Left ventricle myocardium superior (tissue), 1 donor: ENCODE measurements at regions not wholly inside any gene's neighbourhood (a gene's known extent, or its start where the extent isn't known, plus 50 kb on each side); places are given as distances from the start of the nearest gene placed in this dataset.

Source experiments
- ATAC-seq: fragments of 200-7000 bp; cut with Tn5 transposase; one replicate; pipeline ENCODE4 v1.9.1; 2020; ENCODE audit warnings: mild to moderate bottlenecking, moderate library complexity
- DNase-seq: peaks from one replicate; pipeline ENCODE4 v3.0.0-alpha.2; 2020
- intact Hi-C: fragments of 100-400 bp; cut with micrococcal nuclease; formaldehyde crosslinking; loops from one replicate; pipeline ENCODE4 v1.11.0; 2022
- donor health status: DM: no; HTN: yes; CAD: no; lungs with severe emphysema.

- DNase-seq (no peak), ATAC-seq (no peak)
- intact Hi-C loops, result no loop called here
These were observed 188.9 kb upstream of the SERP2 start for GRCh38 chr13:44184740-44185139.

- intact Hi-C loops, result no loop called here
- ATAC-seq (no peak), DNase-seq (no peak)
These were observed 185.4 kb upstream of the SERP2 start for GRCh38 chr13:44188257-44188656.

- intact Hi-C loops, result no loop called here
- DNase-seq (no peak), ATAC-seq (no peak)
These were observed 184.5 kb upstream of the SERP2 start for GRCh38 chr13:44189085-44189484.

- intact Hi-C loops, result no loop called here
- ATAC-seq (peak; percentile 50), DNase-seq (no peak)
These were observed 182.5 kb upstream of the SERP2 start for GRCh38 chr13:44191103-44191502.

GRCh38 chr13:44191504-44192171, 182.0 kb upstream of the SERP2 start:
- intact Hi-C loops, result no loop called here
- DNase-seq (no peak), ATAC-seq (peak; percentile 96)

- DNase-seq (no peak), ATAC-seq (no peak)
- intact Hi-C loops, result no loop called here
These were observed 179.9 kb upstream of the SERP2 start for GRCh38 chr13:44193731-44194130.

GRCh38 chr13:44195245-44195644, 178.4 kb upstream of the SERP2 start:
- intact Hi-C loops, result no loop called here
- ATAC-seq (no peak), DNase-seq (no peak)

GRCh38 chr13:44196196-44196751, 177.3 kb upstream of the SERP2 start:
- ATAC-seq, result no peak
- DNase-seq, result no peak
- intact Hi-C loops, result no loop called here

- ATAC-seq (peak; percentile 59), DNase-seq (no peak)
- intact Hi-C loops, result no loop called here
These were observed 175.5 kb upstream of the SERP2 start for GRCh38 chr13:44197791-44198770.

- intact Hi-C loops, result no loop called here
- DNase-seq (no peak), ATAC-seq (peak; percentile 4)
These were observed 174.8 kb upstream of the SERP2 start for GRCh38 chr13:44198826-44199225.

GRCh38 chr13:44199627-44200207, 173.9 kb upstream of the SERP2 start:
- ATAC-seq (peak; percentile 90), DNase-seq (peak; percentile 52)
- intact Hi-C loops, result no loop called here

- intact Hi-C loops, result no loop called here
- DNase-seq (no peak), ATAC-seq (no peak)
These were observed 167.2 kb upstream of the SERP2 start for GRCh38 chr13:44206434-44206833.

GRCh38 chr13:44207476-44207875, 166.1 kb upstream of the SERP2 start:
- intact Hi-C loops, result no loop called here
- ATAC-seq (no peak), DNase-seq (no peak)

- intact Hi-C loops, result no loop called here
- DNase-seq, result no peak
- no peak for ATAC-seq
These were observed 163.1 kb upstream of the SERP2 start for GRCh38 chr13:44210525-44210924.

- intact Hi-C loops, result no loop called here
- DNase-seq (no peak), ATAC-seq (peak; percentile 58)
These were observed 162.3 kb upstream of the SERP2 start for GRCh38 chr13:44211286-44211685.

- intact Hi-C loops, result no loop called here
- DNase-seq, result no peak
- no peak for ATAC-seq
These were observed 161.8 kb upstream of the SERP2 start for GRCh38 chr13:44211704-44212346.

- intact Hi-C loops, result no loop called here
- ATAC-seq, result peak; percentile 92
- peak; percentile 66 for DNase-seq
These were observed 160.8 kb upstream of the SERP2 start for GRCh38 chr13:44212633-44213396.

- ATAC-seq, result peak; percentile 93
- intact Hi-C loops, result no loop called here
- DNase-seq, result peak; percentile 80
These were observed 155.0 kb upstream of the SERP2 start for GRCh38 chr13:44218501-44219240.
